Suprapubic skin (tissue), 4 donors: ENCODE measurements at regions not wholly inside any gene's neighbourhood (a gene's known extent, or its start where the extent isn't known, plus 50 kb on each side); places are given as distances from the start of the nearest gene placed in this dataset.
"Not testable (repeated sequence)": the region's sequence is repeated elsewhere in the genome, so short reads cannot be mapped to it uniquely, and the experiment has no call there.

Experiments used
- EP300 ChIP-seq: sonication (generic); formaldehyde crosslinking; IDR thresholded peaks from one replicate; pipeline ENCODE4 v1.6.1; 2017; ENCODE audit warnings: antibody characterized with exemption
- POLR2A ChIP-seq, 2 donors: fragments of 450-650 bp; IDR thresholded peaks; one replicate each; pipeline ENCODE4 v1.6.1; 2017; ENCODE audit warnings: antibody characterized with exemption in 2 of 2, mild to moderate bottlenecking in 2 of 2, moderate library complexity in 2 of 2
- POLR2AphosphoS5 ChIP-seq, 3 donors: sonication (generic); formaldehyde crosslinking; IDR thresholded peaks; one replicate each; pipeline ENCODE4 v1.6.1; 2017; ENCODE audit warnings: antibody characterized with exemption in 3 of 3
- TF ChIP-seq, protein P1 (sequence below), 2 donors: fragments of 200-600 bp in 1 of 2; fragments of 450-650 bp in 1 of 2; sonication (generic) in 1 of 2; IDR thresholded peaks; one replicate each; pipeline ENCODE4 v1.5.1; 2016 to 2019; ENCODE audit warnings: antibody characterized with exemption in 2 of 2, mild to moderate bottlenecking in 1 of 2, moderate library complexity in 1 of 2

DNA sequence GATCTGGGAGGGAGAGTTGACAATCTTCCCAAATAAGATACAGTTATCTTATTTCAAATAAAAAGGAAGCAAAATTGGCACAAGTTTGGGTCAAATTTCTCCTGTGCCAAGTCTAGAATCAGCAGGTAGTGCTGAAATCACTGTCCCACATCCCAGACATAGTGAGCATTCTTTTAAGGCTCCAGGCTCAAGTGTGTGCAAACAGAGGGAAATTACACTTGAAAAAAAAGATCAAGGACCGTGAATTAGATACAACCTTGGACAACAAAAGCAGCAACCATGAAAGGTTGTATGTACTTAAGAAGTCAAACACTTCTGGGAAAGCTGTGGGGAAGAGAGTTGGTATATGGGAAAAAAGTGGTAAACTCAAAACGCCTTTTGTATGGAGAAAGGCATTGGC lies 280.2 kb upstream of the PLGLB1 start:
- TF ChIP-seq, protein P1, sequence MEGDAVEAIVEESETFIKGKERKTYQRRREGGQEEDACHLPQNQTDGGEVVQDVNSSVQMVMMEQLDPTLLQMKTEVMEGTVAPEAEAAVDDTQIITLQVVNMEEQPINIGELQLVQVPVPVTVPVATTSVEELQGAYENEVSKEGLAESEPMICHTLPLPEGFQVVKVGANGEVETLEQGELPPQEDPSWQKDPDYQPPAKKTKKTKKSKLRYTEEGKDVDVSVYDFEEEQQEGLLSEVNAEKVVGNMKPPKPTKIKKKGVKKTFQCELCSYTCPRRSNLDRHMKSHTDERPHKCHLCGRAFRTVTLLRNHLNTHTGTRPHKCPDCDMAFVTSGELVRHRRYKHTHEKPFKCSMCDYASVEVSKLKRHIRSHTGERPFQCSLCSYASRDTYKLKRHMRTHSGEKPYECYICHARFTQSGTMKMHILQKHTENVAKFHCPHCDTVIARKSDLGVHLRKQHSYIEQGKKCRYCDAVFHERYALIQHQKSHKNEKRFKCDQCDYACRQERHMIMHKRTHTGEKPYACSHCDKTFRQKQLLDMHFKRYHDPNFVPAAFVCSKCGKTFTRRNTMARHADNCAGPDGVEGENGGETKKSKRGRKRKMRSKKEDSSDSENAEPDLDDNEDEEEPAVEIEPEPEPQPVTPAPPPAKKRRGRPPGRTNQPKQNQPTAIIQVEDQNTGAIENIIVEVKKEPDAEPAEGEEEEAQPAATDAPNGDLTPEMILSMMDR (IDR thresholded peaks at IDR 0.05): not testable (repeated sequence)
- not testable (repeated sequence) for TF ChIP-seq POLR2AphosphoS5 (IDR thresholded peaks at IDR 0.05); POLR2A (IDR thresholded peaks at IDR 0.05); EP300
